Urinary bladder (tissue), 3 donors: ENCODE measurements at regions not wholly inside any gene's neighbourhood (a gene's known extent, or its start where the extent isn't known, plus 50 kb on each side); places are given as distances from the start of the nearest gene placed in this dataset.

Experiments
- DNase-seq: peaks from one replicate; pipeline ENCODE4 v3.0.0-alpha.2; 2015; ENCODE audit errors: extremely low spot score
- H3K27ac ChIP-seq: one replicate; pipeline ENCODE4 v1.5.1; 2013; ENCODE audit warnings: low read depth, mild to moderate bottlenecking, moderate library complexity
- H3K36me3 ChIP-seq: one replicate; pipeline ENCODE4 v1.6.1; 2013; ENCODE audit warnings: mild to moderate bottlenecking, moderate library complexity; ENCODE audit not compliant: insufficient read depth
- H3K4me1 ChIP-seq: one replicate; pipeline ENCODE4 v1.6.1; 2013; ENCODE audit warnings: mild to moderate bottlenecking, moderate library complexity; ENCODE audit not compliant: insufficient read depth
- H3K4me3 ChIP-seq: one replicate; pipeline ENCODE4 v1.5.1; 2013; ENCODE audit warnings: low read depth, low read length
- WGBS: extraction: QIAGEN DNeasy Blood & Tissue Kit; methylation state at CpG from one replicate; pipeline ENCODE4 v1.1.7; 2013; 5-methylcytosine and 5-hydroxymethylcytosine counted together
- donor health status: healthy with polysubstance abuse.
- donor health status: healthy.

GRCh38 chr4:52244848-52245247, 193.7 kb downstream of the SPATA18 start:
- no peak for DNase-seq
- H3K27ac ChIP-seq: no peak overlapping the region
- H3K36me3 ChIP-seq: no peaks in the 10 kb centered on the region
- H3K4me1 ChIP-seq: peaks cover 2% of the 10 kb centered on the region
- WGBS: 38% methylated on average over 3 of the region's 3 CpGs
- no peak overlapping the region for H3K4me3 ChIP-seq

GRCh38 chr4:52246827-52247226, 195.7 kb downstream of the SPATA18 start:
- no peak for DNase-seq
- Histone ChIP-seq H3K4me1 (peaks cover 2% of the 10 kb centered on the region), H3K4me3 (no peak overlapping the region), H3K27ac (no peak overlapping the region), H3K36me3 (no peaks in the 10 kb centered on the region)
- 85% methylated on average over 1 of the region's 1 CpG for WGBS

- no peak for DNase-seq
- Histone ChIP-seq H3K27ac (no peak overlapping the region), H3K4me3 (no peak overlapping the region), H3K36me3 (no peaks in the 10 kb centered on the region), H3K4me1 (peaks cover 2% of the 10 kb centered on the region)
- WGBS: 41% methylated on average over 1 of the region's 1 CpG
Measured at GRCh38 chr4:52247941-52248340, 196.8 kb downstream of the SPATA18 start.

GRCh38 chr4:52248820-52249219, 197.7 kb downstream of the SPATA18 start:
- Histone ChIP-seq H3K36me3 (no peaks in the 10 kb centered on the region), H3K4me1 (peaks cover 2% of the 10 kb centered on the region), H3K4me3 (no peak overlapping the region), H3K27ac (no peak overlapping the region)
- no peak for DNase-seq

- WGBS: 54% methylated on average over 2 of the region's 2 CpGs
- Histone ChIP-seq H3K27ac (no peak overlapping the region), H3K36me3 (no peaks in the 10 kb centered on the region), H3K4me3 (no peak overlapping the region), H3K4me1 (peaks cover 2% of the 10 kb centered on the region)
- no peak for DNase-seq
Measured at GRCh38 chr4:52249581-52249980, 198.5 kb downstream of the SPATA18 start.

- Histone ChIP-seq H3K36me3 (no peaks in the 10 kb centered on the region), H3K4me1 (no peaks in the 10 kb centered on the region), H3K4me3 (no peak overlapping the region), H3K27ac (no peak overlapping the region)
- DNase-seq: peak; percentile 79
- WGBS: 17% methylated on average over 2 of the region's 2 CpGs
Measured at GRCh38 chr4:52250154-52250553, 199.1 kb downstream of the SPATA18 start.

GRCh38 chr4:52251864-52252263, 200.8 kb downstream of the SPATA18 start:
- no peaks in the 10 kb centered on the region for H3K36me3 ChIP-seq
- DNase-seq: no peak
- no peak overlapping the region for H3K27ac ChIP-seq
- H3K4me1 ChIP-seq: no peaks in the 10 kb centered on the region
- WGBS: 93% methylated on average over 2 of the region's 2 CpGs
- H3K4me3 ChIP-seq: no peak overlapping the region

GRCh38 chr4:52253025-52253424, 201.9 kb downstream of the SPATA18 start:
- Histone ChIP-seq H3K27ac (no peak overlapping the region), H3K36me3 (no peaks in the 10 kb centered on the region), H3K4me3 (no peak overlapping the region), H3K4me1 (no peaks in the 10 kb centered on the region)
- 88% methylated on average over 5 of the region's 5 CpGs for WGBS
- no peak for DNase-seq

GRCh38 chr4:52256522-52256921, 205.4 kb downstream of the SPATA18 start:
- 70% methylated on average over 2 of the region's 2 CpGs for WGBS
- Histone ChIP-seq H3K4me3 (no peak overlapping the region), H3K27ac (no peak overlapping the region), H3K4me1 (no peaks in the 10 kb centered on the region), H3K36me3 (no peaks in the 10 kb centered on the region)
- DNase-seq: no peak

- no peak overlapping the region for H3K4me3 ChIP-seq
- DNase-seq: no peak
- 81% methylated on average over 3 of the region's 3 CpGs for WGBS
- H3K36me3 ChIP-seq: no peaks in the 10 kb centered on the region
- no peak overlapping the region for H3K27ac ChIP-seq
- no peaks in the 10 kb centered on the region for H3K4me1 ChIP-seq
Measured at GRCh38 chr4:52259978-52260377, 208.9 kb downstream of the SPATA18 start.

GRCh38 chr4:52260514-52261210, 209.6 kb downstream of the SPATA18 start:
- 53% methylated on average over 6 of the region's 6 CpGs for WGBS
- H3K4me1 ChIP-seq: no peaks in the 10 kb centered on the region
- DNase-seq: no peak
- no peak overlapping the region for H3K27ac ChIP-seq
- H3K36me3 ChIP-seq: no peaks in the 10 kb centered on the region
- no peak overlapping the region for H3K4me3 ChIP-seq

- no peaks in the 10 kb centered on the region for H3K4me1 ChIP-seq
- H3K36me3 ChIP-seq: no peaks in the 10 kb centered on the region
- H3K27ac ChIP-seq: no peak overlapping the region
- H3K4me3 ChIP-seq: no peak overlapping the region
- DNase-seq: no peak
Measured at GRCh38 chr4:52263607-52264006, 212.5 kb downstream of the SPATA18 start.

GRCh38 chr4:52265781-52266525, 214.8 kb downstream of the SPATA18 start:
- DNase-seq: no peak
- H3K27ac ChIP-seq: no peak overlapping the region
- 78% methylated on average over 6 of the region's 6 CpGs for WGBS

GRCh38 chr4:52266537-52267137, 215.5 kb downstream of the SPATA18 start:
- Histone ChIP-seq H3K4me1 (no peaks in the 10 kb centered on the region), H3K4me3 (no peak overlapping the region), H3K36me3 (no peaks in the 10 kb centered on the region), H3K27ac (no peak overlapping the region)
- no peak for DNase-seq

More at GRCh38 chr4:52265781-52266525, 214.8 kb downstream of the SPATA18 start:
- H3K36me3 ChIP-seq: no peaks in the 10 kb centered on the region
- H3K4me3 ChIP-seq: no peak overlapping the region
- H3K4me1 ChIP-seq: no peaks in the 10 kb centered on the region
